Panc1 (cell line): ENCODE measurements at regions not wholly inside any gene's neighbourhood (a gene's known extent, or its start where the extent isn't known, plus 50 kb on each side); places are given as distances from the start of the nearest gene placed in this dataset.

Source experiments
- CTCF ChIP-seq: fragments of 450-650 bp; IDR thresholded peaks from 2 replicates; pipeline ENCODE4 v1.5.1; 2017; ENCODE audit warnings: mild to moderate bottlenecking
- TCF7L2 ChIP-seq: IDR thresholded peaks from 2 replicates; pipeline ENCODE4 v1.6.1; 2011; ENCODE audit warnings: mild to moderate bottlenecking, low read depth, low read length, inconsistent platforms
- TF ChIP-seq, protein P1 (sequence below), 2 experiments: IDR thresholded peaks; 2 replicates each; pipeline ENCODE4 v1.6.1; 2011 to 2012; ENCODE audit warnings: low read depth in 2 of 2, control low read depth in 1 of 2, low read length in 1 of 2, mild to moderate bottlenecking in 1 of 2, moderate library complexity in 1 of 2; ENCODE audit not compliant: insufficient read depth in 1 of 2

- TF ChIP-seq CTCF = no peak
- no peak for TF ChIP-seq TCF7L2
- TF ChIP-seq, protein P1, sequence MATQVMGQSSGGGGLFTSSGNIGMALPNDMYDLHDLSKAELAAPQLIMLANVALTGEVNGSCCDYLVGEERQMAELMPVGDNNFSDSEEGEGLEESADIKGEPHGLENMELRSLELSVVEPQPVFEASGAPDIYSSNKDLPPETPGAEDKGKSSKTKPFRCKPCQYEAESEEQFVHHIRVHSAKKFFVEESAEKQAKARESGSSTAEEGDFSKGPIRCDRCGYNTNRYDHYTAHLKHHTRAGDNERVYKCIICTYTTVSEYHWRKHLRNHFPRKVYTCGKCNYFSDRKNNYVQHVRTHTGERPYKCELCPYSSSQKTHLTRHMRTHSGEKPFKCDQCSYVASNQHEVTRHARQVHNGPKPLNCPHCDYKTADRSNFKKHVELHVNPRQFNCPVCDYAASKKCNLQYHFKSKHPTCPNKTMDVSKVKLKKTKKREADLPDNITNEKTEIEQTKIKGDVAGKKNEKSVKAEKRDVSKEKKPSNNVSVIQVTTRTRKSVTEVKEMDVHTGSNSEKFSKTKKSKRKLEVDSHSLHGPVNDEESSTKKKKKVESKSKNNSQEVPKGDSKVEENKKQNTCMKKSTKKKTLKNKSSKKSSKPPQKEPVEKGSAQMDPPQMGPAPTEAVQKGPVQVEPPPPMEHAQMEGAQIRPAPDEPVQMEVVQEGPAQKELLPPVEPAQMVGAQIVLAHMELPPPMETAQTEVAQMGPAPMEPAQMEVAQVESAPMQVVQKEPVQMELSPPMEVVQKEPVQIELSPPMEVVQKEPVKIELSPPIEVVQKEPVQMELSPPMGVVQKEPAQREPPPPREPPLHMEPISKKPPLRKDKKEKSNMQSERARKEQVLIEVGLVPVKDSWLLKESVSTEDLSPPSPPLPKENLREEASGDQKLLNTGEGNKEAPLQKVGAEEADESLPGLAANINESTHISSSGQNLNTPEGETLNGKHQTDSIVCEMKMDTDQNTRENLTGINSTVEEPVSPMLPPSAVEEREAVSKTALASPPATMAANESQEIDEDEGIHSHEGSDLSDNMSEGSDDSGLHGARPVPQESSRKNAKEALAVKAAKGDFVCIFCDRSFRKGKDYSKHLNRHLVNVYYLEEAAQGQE (IDR thresholded peaks at IDR 0.05; ENCODE audit: insufficient read depth in 1 of 2, low read depth in 2 of 2, low read length in 1 of 2) = no peak
Measured at GRCh38 chr1:181947441-181947840, 114.1 kb downstream of the ZNF648 start.
